WTC11 (cell line): ENCODE measurements at regions not wholly inside any gene's neighbourhood (a gene's known extent, or its start where the extent isn't known, plus 50 kb on each side); places are given as distances from the start of the nearest gene placed in this dataset.

ENCODE experiments used
- ATAC-seq: fragments of 200-7000 bp; cut with Tn5 transposase; 2 replicates; pipeline ENCODE4 v1.10.0; 2021; ENCODE audit warnings: mild to moderate bottlenecking, moderate library complexity
- CTCF ChIA-PET: fragments of 300-600 bp; sonication (Branson Sonifier 250); formaldehyde crosslinking; loops from one replicate; lab custom pipeline; 2021; ENCODE audit warnings: antibody characterized with exemption; lab: Charles Lee
- POLR2A ChIA-PET: fragments of 350-600 bp; sonication (Branson Sonifier 250); formaldehyde crosslinking; loops from one replicate; lab custom pipeline; 2021; ENCODE audit warnings: antibody characterized with exemption; lab: Charles Lee
- DNase-seq: peaks from one replicate; pipeline ENCODE4 v3.0.0; 2021; ENCODE audit warnings: low spot score
- H3K27ac Mint-ChIP-seq: 2 replicates; pipeline ENCODE4 v1.8.0; 2021; ENCODE audit warnings: mixed read lengths
- H3K27me3 Mint-ChIP-seq: 2 replicates; pipeline ENCODE4 v1.8.0; 2021; ENCODE audit warnings: low read depth, mild to moderate bottlenecking, moderate library complexity, mixed read lengths
- H3K36me3 Mint-ChIP-seq: 2 replicates; pipeline ENCODE4 v1.8.0; 2021; ENCODE audit warnings: mixed read lengths
- H3K4me1 Mint-ChIP-seq: 2 replicates; pipeline ENCODE4 v1.8.0; 2022; ENCODE audit warnings: mixed read lengths
- H3K4me3 Mint-ChIP-seq: 2 replicates; pipeline ENCODE4 v1.8.0; 2021; ENCODE audit warnings: mild to moderate bottlenecking, moderate library complexity, mixed read lengths
- H3K9me3 Mint-ChIP-seq: 2 replicates; pipeline ENCODE4 v1.8.0; 2021; ENCODE audit warnings: mixed read lengths
- ATF3 ChIP-seq: sonication (generic); formaldehyde crosslinking; conservative IDR thresholded peaks from 2 replicates; pipeline ENCODE4 v1.8.1; 2022; ENCODE audit warnings: mild to moderate bottlenecking, missing genetic modification reagents
- ATF6 ChIP-seq: sonication (generic); formaldehyde crosslinking; IDR thresholded peaks from 2 replicates; pipeline ENCODE4 v1.8.1; 2023; ENCODE audit warnings: mild to moderate bottlenecking, missing genetic modification reagents
- CBFB ChIP-seq: sonication (generic); formaldehyde crosslinking; IDR thresholded peaks from 2 replicates; pipeline ENCODE4 v1.8.1; 2022; ENCODE audit warnings: mild to moderate bottlenecking, low read depth, missing genetic modification reagents
- CREB1 ChIP-seq: sonication (generic); formaldehyde crosslinking; IDR thresholded peaks from 2 replicates; pipeline ENCODE4 v1.8.0; 2023; ENCODE audit warnings: mild to moderate bottlenecking, missing genetic modification reagents
- E2F4 ChIP-seq: sonication (generic); formaldehyde crosslinking; IDR thresholded peaks from 2 replicates; pipeline ENCODE4 v1.8.1; 2022; ENCODE audit warnings: low read depth, mild to moderate bottlenecking, moderate library complexity, missing genetic modification reagents, borderline replicate concordance
- ELF4 ChIP-seq: sonication (generic); formaldehyde crosslinking; IDR thresholded peaks from 2 replicates; pipeline ENCODE4 v1.8.1; 2022; ENCODE audit warnings: low read depth, mild to moderate bottlenecking, moderate library complexity, missing genetic modification reagents
- EMX1 ChIP-seq: fragments of 250-450 bp; sonication (Bioruptor Pico); IDR thresholded peaks from 2 replicates; pipeline ENCODE4 v1.8.0; 2021; ENCODE audit warnings: mild to moderate bottlenecking
- ETV6 ChIP-seq: sonication (generic); formaldehyde crosslinking; IDR thresholded peaks from 2 replicates; pipeline ENCODE4 v1.8.1; 2022; ENCODE audit warnings: mild to moderate bottlenecking, missing genetic modification reagents
- FOXJ3 ChIP-seq: sonication (generic); formaldehyde crosslinking; IDR thresholded peaks from 2 replicates; pipeline ENCODE4 v1.9.0; 2021; ENCODE audit warnings: missing genetic modification reagents, mild to moderate bottlenecking, borderline replicate concordance
- FOXP1 ChIP-seq: sonication (generic); formaldehyde crosslinking; IDR thresholded peaks from 2 replicates; pipeline ENCODE4 v1.8.0; 2022; ENCODE audit warnings: missing genetic modification reagents, mild to moderate bottlenecking, moderate library complexity, borderline replicate concordance
- GRHL2 ChIP-seq: fragments of 250-450 bp; sonication (Bioruptor Pico); IDR thresholded peaks from 2 replicates; pipeline ENCODE4 v1.8.0; 2022; ENCODE audit warnings: mild to moderate bottlenecking, moderate library complexity; ENCODE audit not compliant: insufficient replicate concordance, severe bottlenecking
- HMGA2 ChIP-seq: fragments of 250-450 bp; sonication (Bioruptor Pico); IDR thresholded peaks from 2 replicates; pipeline ENCODE4 v1.4.0; 2021; ENCODE audit warnings: mild to moderate bottlenecking, moderate library complexity
- KAT7 ChIP-seq: sonication (generic); formaldehyde crosslinking; IDR thresholded peaks from 2 replicates; pipeline ENCODE4 v1.8.1; 2023; ENCODE audit warnings: missing genetic modification reagents, mild to moderate bottlenecking, borderline replicate concordance
- MXD4 ChIP-seq: fragments of 250-450 bp; sonication (Bioruptor Pico); IDR thresholded peaks from 2 replicates; pipeline ENCODE4 v1.8.0; 2021; ENCODE audit warnings: mild to moderate bottlenecking, moderate library complexity, borderline replicate concordance
- NFATC4 ChIP-seq: fragments of 250-450 bp; sonication (Bioruptor Pico); IDR thresholded peaks from 2 replicates; pipeline ENCODE4 v1.9.0; 2021; ENCODE audit warnings: mild to moderate bottlenecking
- NFYB ChIP-seq: sonication (generic); formaldehyde crosslinking; conservative IDR thresholded peaks from 2 replicates; pipeline ENCODE4 v1.8.0; 2022; ENCODE audit warnings: low read depth, missing genetic modification reagents
- NR1H2 ChIP-seq: sonication (generic); formaldehyde crosslinking; IDR thresholded peaks from 2 replicates; pipeline ENCODE4 v1.9.0; 2021; ENCODE audit warnings: mild to moderate bottlenecking, moderate library complexity, missing genetic modification reagents
- NR3C1 ChIP-seq: sonication (generic); formaldehyde crosslinking; conservative IDR thresholded peaks from 2 replicates; pipeline ENCODE4 v1.8.1; 2023; ENCODE audit warnings: low read depth, mild to moderate bottlenecking, missing genetic modification reagents
- TCF7 ChIP-seq: sonication (generic); formaldehyde crosslinking; IDR thresholded peaks from 2 replicates; pipeline ENCODE4 v1.8.0; 2022; ENCODE audit warnings: mild to moderate bottlenecking, low read depth, missing genetic modification reagents, moderate library complexity
- TEAD4 ChIP-seq: sonication (generic); formaldehyde crosslinking; IDR thresholded peaks from 2 replicates; pipeline ENCODE4 v1.8.0; 2022; ENCODE audit warnings: mild to moderate bottlenecking, missing genetic modification reagents
- TP53 ChIP-seq: sonication (generic); formaldehyde crosslinking; IDR thresholded peaks from 2 replicates; pipeline ENCODE4 v1.8.1; 2023; ENCODE audit warnings: mild to moderate bottlenecking, missing genetic modification reagents
- USF1 ChIP-seq: sonication (generic); formaldehyde crosslinking; IDR thresholded peaks from 2 replicates; pipeline ENCODE4 v1.8.0; 2022; ENCODE audit warnings: mild to moderate bottlenecking, missing genetic modification reagents
- ZBTB21 ChIP-seq: sonication (generic); formaldehyde crosslinking; IDR thresholded peaks from 2 replicates; pipeline ENCODE4 v1.8.1; 2023; ENCODE audit warnings: mild to moderate bottlenecking, missing genetic modification reagents, borderline replicate concordance
- ZNF138 ChIP-seq: sonication (generic); formaldehyde crosslinking; conservative IDR thresholded peaks from 2 replicates; pipeline ENCODE4 v1.8.1; 2022; ENCODE audit warnings: mild to moderate bottlenecking, moderate library complexity, missing genetic modification reagents
- ZNF232 ChIP-seq: sonication (generic); formaldehyde crosslinking; IDR thresholded peaks from 2 replicates; pipeline ENCODE4 v1.8.0; 2022; ENCODE audit warnings: mild to moderate bottlenecking, missing genetic modification reagents
- ZNF263 ChIP-seq: sonication (generic); formaldehyde crosslinking; IDR thresholded peaks from 2 replicates; pipeline ENCODE4 v1.8.1; 2022; ENCODE audit warnings: low read depth, mild to moderate bottlenecking, moderate library complexity, missing genetic modification reagents
- ZNF512 ChIP-seq: sonication (generic); formaldehyde crosslinking; IDR thresholded peaks from 2 replicates; pipeline ENCODE4 v1.8.1; 2022; ENCODE audit warnings: missing genetic modification reagents, borderline replicate concordance

GRCh38 chr13:44012910-44013757 lies 133.4 kb downstream of the LACC1 start:
- no peak for DNase-seq
- H3K4me1 Mint-ChIP-seq: peaks cover 17% of the 10 kb centered on the region
- TF ChIP-seq USF1 (CRISPR knock-in tag): no peak
- no peak for TF ChIP-seq ETV6 (CRISPR knock-in tag)
- no peak for TF ChIP-seq EMX1
- no peak for TF ChIP-seq ZNF232
- no peak for TF ChIP-seq ZNF512 (CRISPR knock-in tag)
- no peak for TF ChIP-seq TP53 (CRISPR knock-in tag)
- TF ChIP-seq MXD4 (CRISPR knock-in tag): no peak
- no peak for TF ChIP-seq CBFB (CRISPR knock-in tag)
- TF ChIP-seq GRHL2 (CRISPR knock-in tag): no peak
- TF ChIP-seq E2F4 (CRISPR knock-in tag): no peak
- no peak for TF ChIP-seq ZNF138 (CRISPR knock-in tag)
- TF ChIP-seq, all 79 proteins: peak for 0
- Mint-ChIP-seq H3K4me3 (no peak overlapping the region), H3K27me3 (no peaks in the 10 kb centered on the region), H3K27ac (no peak overlapping the region), H3K9me3 (no peaks in the 10 kb centered on the region), H3K36me3 (no peaks in the 10 kb centered on the region)
- ChIA-PET POLR2A (no interaction called here), CTCF (interaction anchor here (0.9 kb wide), 1 partner anchor 13 kb away, joined by 3 read pairs; no protein-coding TSS in a partner anchor)
- no peak for ATAC-seq

GRCh38 chr13:44013758-44014291 lies 134.1 kb downstream of the LACC1 start:
- Mint-ChIP-seq H3K27me3 (no peaks in the 10 kb centered on the region), H3K4me3 (no peak overlapping the region), H3K36me3 (no peaks in the 10 kb centered on the region), H3K9me3 (no peaks in the 10 kb centered on the region), H3K4me1 (peaks cover 24% of the 10 kb centered on the region), H3K27ac (no peak overlapping the region)
- ATAC-seq (no peak), DNase-seq (no peak)
- POLR2A ChIA-PET: no interaction called here
- CTCF ChIA-PET: interaction anchor here (0.9 kb wide), 1 partner anchor 13 kb away, joined by 3 read pairs; no protein-coding TSS in a partner anchor
- TF ChIP-seq ATF3 (CRISPR knock-in tag): no peak
- no peak for TF ChIP-seq TCF7 (CRISPR knock-in tag)
- no peak for TF ChIP-seq ZNF263 (CRISPR knock-in tag)
- TF ChIP-seq HMGA2: no peak
- no peak for TF ChIP-seq ELF4
- no peak for TF ChIP-seq CREB1 (CRISPR knock-in tag)
- no peak for TF ChIP-seq NR3C1
- TF ChIP-seq NR1H2 (CRISPR knock-in tag): no peak
- TF ChIP-seq TEAD4 (CRISPR knock-in tag): no peak
- no peak for TF ChIP-seq ATF6 (CRISPR knock-in tag)
- TF ChIP-seq KAT7 (CRISPR knock-in tag): no peak
- TF ChIP-seq FOXP1 (CRISPR knock-in tag): no peak
- TF ChIP-seq USF1 (CRISPR knock-in tag): no peak
- no peak for TF ChIP-seq ZNF232
- TF ChIP-seq FOXJ3 (CRISPR knock-in tag): no peak
- no peak for TF ChIP-seq ZBTB21 (CRISPR knock-in tag)
- no peak for TF ChIP-seq MXD4 (CRISPR knock-in tag)
- TF ChIP-seq NFATC4: no peak
- no peak for TF ChIP-seq NFYB
